ENCODE measurements at regions not wholly inside any gene's neighbourhood (a gene's known extent, or its start where the extent isn't known, plus 50 kb on each side); places are given as distances from the start of the nearest gene placed in this dataset.

DNA sequence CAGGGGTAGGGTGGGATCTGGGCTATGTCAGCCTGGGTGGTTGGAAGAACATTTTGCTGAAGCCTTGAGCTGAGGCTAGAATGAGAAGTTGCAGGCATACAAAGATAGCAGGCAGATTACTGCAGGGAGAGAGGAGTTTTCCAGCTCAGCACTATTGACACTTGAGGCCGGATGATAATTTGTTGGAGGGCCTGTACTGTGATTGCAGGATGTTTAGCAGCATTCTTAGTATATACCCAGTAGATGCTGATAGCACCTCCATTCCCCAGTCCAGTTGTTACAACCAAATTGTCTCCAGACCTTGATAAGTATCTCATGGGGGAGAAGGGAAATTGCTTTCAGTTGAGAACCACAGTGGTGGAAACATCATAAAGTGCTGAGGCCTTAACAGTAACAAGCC lies 158.6 kb upstream of the CHRM2 start:
- TF ChIP-seq GABPA (IDR thresholded peaks at IDR 0.05 in 1 of 2, conservative IDR thresholded peaks at IDR 0.05 in 1 of 2) (no peak), TAF1 (conservative IDR thresholded peaks at IDR 0.05) (no peak), FOXA1 (IDR thresholded peaks at IDR 0.05) (no peak), EGR1 (IDR thresholded peaks at IDR 0.05; ENCODE audit: low read depth in 2 of 2) (no peak), YY1 (IDR thresholded peaks at IDR 0.05) (no peak), JUND (IDR thresholded peaks at IDR 0.05) (no peak), RXRA (IDR thresholded peaks at IDR 0.05) (no peak), RAD21 (IDR thresholded peaks at IDR 0.05) (no peak)
- TF ChIP-seq, protein P1, sequence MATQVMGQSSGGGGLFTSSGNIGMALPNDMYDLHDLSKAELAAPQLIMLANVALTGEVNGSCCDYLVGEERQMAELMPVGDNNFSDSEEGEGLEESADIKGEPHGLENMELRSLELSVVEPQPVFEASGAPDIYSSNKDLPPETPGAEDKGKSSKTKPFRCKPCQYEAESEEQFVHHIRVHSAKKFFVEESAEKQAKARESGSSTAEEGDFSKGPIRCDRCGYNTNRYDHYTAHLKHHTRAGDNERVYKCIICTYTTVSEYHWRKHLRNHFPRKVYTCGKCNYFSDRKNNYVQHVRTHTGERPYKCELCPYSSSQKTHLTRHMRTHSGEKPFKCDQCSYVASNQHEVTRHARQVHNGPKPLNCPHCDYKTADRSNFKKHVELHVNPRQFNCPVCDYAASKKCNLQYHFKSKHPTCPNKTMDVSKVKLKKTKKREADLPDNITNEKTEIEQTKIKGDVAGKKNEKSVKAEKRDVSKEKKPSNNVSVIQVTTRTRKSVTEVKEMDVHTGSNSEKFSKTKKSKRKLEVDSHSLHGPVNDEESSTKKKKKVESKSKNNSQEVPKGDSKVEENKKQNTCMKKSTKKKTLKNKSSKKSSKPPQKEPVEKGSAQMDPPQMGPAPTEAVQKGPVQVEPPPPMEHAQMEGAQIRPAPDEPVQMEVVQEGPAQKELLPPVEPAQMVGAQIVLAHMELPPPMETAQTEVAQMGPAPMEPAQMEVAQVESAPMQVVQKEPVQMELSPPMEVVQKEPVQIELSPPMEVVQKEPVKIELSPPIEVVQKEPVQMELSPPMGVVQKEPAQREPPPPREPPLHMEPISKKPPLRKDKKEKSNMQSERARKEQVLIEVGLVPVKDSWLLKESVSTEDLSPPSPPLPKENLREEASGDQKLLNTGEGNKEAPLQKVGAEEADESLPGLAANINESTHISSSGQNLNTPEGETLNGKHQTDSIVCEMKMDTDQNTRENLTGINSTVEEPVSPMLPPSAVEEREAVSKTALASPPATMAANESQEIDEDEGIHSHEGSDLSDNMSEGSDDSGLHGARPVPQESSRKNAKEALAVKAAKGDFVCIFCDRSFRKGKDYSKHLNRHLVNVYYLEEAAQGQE (IDR thresholded peaks at IDR 0.05): no peak
- TF ChIP-seq, protein P2, sequence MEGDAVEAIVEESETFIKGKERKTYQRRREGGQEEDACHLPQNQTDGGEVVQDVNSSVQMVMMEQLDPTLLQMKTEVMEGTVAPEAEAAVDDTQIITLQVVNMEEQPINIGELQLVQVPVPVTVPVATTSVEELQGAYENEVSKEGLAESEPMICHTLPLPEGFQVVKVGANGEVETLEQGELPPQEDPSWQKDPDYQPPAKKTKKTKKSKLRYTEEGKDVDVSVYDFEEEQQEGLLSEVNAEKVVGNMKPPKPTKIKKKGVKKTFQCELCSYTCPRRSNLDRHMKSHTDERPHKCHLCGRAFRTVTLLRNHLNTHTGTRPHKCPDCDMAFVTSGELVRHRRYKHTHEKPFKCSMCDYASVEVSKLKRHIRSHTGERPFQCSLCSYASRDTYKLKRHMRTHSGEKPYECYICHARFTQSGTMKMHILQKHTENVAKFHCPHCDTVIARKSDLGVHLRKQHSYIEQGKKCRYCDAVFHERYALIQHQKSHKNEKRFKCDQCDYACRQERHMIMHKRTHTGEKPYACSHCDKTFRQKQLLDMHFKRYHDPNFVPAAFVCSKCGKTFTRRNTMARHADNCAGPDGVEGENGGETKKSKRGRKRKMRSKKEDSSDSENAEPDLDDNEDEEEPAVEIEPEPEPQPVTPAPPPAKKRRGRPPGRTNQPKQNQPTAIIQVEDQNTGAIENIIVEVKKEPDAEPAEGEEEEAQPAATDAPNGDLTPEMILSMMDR (IDR thresholded peaks at IDR 0.05; ENCODE audit: low read depth, low read length, missing input control): no peak
- TF ChIP-seq, protein P3, sequence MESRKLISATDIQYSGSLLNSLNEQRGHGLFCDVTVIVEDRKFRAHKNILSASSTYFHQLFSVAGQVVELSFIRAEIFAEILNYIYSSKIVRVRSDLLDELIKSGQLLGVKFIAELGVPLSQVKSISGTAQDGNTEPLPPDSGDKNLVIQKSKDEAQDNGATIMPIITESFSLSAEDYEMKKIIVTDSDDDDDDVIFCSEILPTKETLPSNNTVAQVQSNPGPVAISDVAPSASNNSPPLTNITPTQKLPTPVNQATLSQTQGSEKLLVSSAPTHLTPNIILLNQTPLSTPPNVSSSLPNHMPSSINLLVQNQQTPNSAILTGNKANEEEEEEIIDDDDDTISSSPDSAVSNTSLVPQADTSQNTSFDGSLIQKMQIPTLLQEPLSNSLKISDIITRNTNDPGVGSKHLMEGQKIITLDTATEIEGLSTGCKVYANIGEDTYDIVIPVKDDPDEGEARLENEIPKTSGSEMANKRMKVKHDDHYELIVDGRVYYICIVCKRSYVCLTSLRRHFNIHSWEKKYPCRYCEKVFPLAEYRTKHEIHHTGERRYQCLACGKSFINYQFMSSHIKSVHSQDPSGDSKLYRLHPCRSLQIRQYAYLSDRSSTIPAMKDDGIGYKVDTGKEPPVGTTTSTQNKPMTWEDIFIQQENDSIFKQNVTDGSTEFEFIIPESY (IDR thresholded peaks at IDR 0.05): no peak
- TF ChIP-seq, protein P4, sequence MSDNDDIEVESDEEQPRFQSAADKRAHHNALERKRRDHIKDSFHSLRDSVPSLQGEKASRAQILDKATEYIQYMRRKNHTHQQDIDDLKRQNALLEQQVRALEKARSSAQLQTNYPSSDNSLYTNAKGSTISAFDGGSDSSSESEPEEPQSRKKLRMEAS (IDR thresholded peaks at IDR 0.05): no peak
- TF ChIP-seq, protein P5, sequence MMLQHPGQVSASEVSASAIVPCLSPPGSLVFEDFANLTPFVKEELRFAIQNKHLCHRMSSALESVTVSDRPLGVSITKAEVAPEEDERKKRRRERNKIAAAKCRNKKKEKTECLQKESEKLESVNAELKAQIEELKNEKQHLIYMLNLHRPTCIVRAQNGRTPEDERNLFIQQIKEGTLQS (IDR thresholded peaks at IDR 0.05): no peak

All from liver (tissue), 3 donors.